C4-2B (cell line): ENCODE measurements at regions not wholly inside any gene's neighbourhood (a gene's known extent, or its start where the extent isn't known, plus 50 kb on each side); places are given as distances from the start of the nearest gene placed in this dataset.
"Not testable (repeated sequence)": the region's sequence is repeated elsewhere in the genome, so short reads cannot be mapped to it uniquely, and the experiment has no call there.

Experiments used
- H3K27ac ChIP-seq: fragments of 450-650 bp; 2 replicates; pipeline ENCODE4 v1.5.1; 2017
- CTCF ChIP-seq: fragments of 450-650 bp; conservative IDR thresholded peaks from 2 replicates; pipeline ENCODE4 v1.5.1; 2017; ENCODE audit warnings: mild to moderate bottlenecking
- ZFX ChIP-seq: fragments of 450-650 bp; IDR thresholded peaks from 2 replicates; pipeline ENCODE4 v1.6.1; 2017

GRCh38 chr14:82011460-82011859 is 477.8 kb upstream of the SEL1L start:
- no peak overlapping the region for H3K27ac ChIP-seq
- TF ChIP-seq CTCF (no peak), ZFX (no peak)

- no peak for TF ChIP-seq CTCF
- TF ChIP-seq ZFX, result no peak
- no peak overlapping the region for H3K27ac ChIP-seq
These were observed 495.4 kb upstream of the SEL1L start for GRCh38 chr14:82029038-82029437.

GRCh38 chr14:82035397-82035796 is 501.7 kb upstream of the SEL1L start:
- TF ChIP-seq CTCF (no peak), ZFX (no peak)
- H3K27ac ChIP-seq, result no peak overlapping the region

- not testable (repeated sequence) for H3K27ac ChIP-seq
These were observed 504.4 kb upstream of the SEL1L start for GRCh38 chr14:82038066-82038465.

GRCh38 chr14:82045339-82045738 is 511.7 kb upstream of the SEL1L start:
- TF ChIP-seq CTCF, result no peak
- no peak for TF ChIP-seq ZFX
- H3K27ac ChIP-seq, result no peak overlapping the region

GRCh38 chr14:82046512-82047226 is 513.0 kb upstream of the SEL1L start:
- TF ChIP-seq CTCF (no peak), ZFX (no peak)

GRCh38 chr14:82047777-82048470 is 514.3 kb upstream of the SEL1L start:
- TF ChIP-seq CTCF (no peak), ZFX (no peak)
- H3K27ac ChIP-seq, result no peak overlapping the region

More at GRCh38 chr14:82046512-82047226, 513.0 kb upstream of the SEL1L start:
- H3K27ac ChIP-seq, result no peak overlapping the region

- TF ChIP-seq ZFX (no peak), CTCF (no peak)
These were observed 519.1 kb upstream of the SEL1L start for GRCh38 chr14:82052778-82053177.

More at GRCh38 chr14:82052778-82053177, 519.1 kb upstream of the SEL1L start:
- H3K27ac ChIP-seq, result no peak overlapping the region
